NCI-H1048 (cell line): ENCODE measurements at regions not wholly inside any gene's neighbourhood (a gene's known extent, or its start where the extent isn't known, plus 50 kb on each side); places are given as distances from the start of the nearest gene placed in this dataset.

ENCODE experiments used
- DNase-seq: peaks from one replicate; lab custom pipeline; 2025; lab: John Stamatoyannopoulos, UW

DNA sequence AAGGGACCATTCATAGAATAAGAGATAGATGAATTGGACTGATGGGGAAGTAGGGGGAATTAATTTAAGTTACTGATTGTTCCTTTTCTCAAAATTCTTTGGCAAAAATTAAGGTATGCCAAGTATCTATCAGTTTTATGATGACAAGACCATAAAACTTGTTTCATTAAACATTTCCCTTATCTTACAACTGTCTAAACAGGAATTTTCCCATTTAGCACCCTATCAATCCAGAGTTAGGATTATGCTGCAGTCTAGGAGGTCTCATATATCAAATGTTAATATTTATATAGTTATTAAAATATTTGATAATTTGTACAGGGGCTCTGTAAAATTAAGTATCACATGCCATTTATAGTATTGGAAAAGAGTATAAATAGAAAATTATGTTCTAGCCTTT, 51.5 kb upstream of the ARID1B start:
- DNase-seq: no peak

DNA sequence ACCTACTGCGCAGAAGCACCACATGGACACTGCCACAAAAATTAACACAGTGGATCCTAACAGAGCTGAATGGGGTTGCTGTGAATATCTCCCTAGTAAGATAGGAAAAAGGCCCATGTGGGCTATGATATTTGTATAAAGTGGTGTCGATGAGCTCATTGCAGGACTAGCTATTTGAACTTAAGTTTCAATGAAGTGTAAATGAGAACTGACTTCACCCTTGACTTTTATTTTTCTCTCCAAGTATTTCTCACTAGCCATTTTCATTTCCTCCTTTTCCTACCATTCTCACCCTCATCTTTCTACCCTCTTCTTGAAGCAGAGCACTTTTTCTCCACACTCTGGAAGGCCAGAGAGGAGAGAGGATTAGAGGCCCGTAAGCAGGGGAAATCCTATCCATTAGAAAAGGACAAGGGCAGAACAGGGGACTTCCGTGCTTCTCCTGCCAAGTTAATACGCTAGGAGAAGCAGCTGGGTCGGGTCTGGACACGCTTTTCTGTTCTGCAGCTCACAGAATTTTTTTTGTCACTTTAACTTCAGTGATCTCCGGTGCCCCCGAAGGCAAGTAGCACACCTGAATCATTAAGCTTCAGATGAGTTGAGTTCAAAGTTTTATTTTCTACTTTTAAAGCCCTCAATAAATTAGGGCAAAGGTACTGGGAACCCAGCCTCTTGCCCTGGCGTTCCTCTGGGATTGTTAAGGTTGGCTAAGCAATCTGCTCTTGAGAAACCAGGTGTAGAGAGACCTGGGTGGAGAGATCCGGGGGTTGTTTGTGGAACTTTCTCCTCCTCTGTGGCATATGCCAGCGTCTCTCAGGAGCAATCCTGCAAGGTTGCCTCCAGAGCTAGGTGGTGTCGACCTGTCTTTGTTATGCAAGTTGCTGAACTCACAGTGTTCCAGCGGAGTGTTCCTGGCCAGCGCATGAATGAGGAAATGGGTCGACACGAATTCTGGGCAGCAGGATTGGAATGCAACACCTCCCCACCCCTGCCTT, 56.2 kb upstream of the ARID1B start:
- DNase-seq: no peak

GRCh38 chr6:156719720-156720563, 57.2 kb upstream of the ARID1B start:
- DNase-seq: no peak

GRCh38 chr6:156719395-156719719, 57.8 kb upstream of the ARID1B start:
- DNase-seq: no peak

- no peak for DNase-seq
Observed at GRCh38 chr6:156718647-156719394, 58.4 kb upstream of the ARID1B start.

DNA sequence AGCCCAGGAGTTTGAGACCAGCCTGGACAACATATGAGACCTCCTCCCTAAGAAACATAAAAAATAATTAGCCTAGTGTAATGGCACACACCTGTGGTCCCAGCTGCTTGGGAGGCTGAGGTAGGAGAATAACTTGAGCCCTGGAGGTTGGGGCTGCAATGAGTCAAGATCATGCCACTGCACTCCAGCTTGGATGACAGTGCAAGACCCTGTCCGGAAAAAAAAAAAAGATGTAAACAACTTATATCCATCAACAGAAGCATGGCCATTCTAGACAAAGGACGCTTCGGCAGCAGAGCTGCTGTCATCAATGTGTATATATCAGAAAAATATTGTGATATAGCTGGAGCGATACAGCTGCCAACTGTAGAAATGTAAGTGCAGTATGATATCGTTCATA, 59.6 kb upstream of the ARID1B start:
- DNase-seq: no peak

- DNase-seq: no peak
Observed at GRCh38 chr6:156715839-156716238, 61.3 kb upstream of the ARID1B start.

DNA sequence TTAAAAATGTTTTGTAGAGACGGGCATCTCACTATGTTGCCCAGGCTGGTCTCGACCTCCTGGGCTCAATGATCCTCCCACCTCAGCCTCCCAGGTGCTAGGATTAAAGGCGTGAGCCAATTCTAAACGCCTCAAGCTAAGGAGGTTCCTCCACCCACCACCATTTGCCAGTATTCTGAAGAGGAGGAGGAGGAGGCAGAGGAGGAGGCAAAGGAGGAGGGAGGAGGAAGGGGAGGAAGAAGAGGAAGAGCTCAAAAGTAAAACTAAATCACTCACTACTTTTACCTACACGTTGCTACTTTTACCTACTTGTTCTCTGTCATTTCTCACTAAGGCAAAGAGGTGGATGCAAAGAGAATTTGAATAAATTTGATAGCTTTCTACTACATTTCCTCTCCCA, 63.6 kb upstream of the ARID1B start:
- no peak for DNase-seq

- no peak for DNase-seq
Observed at GRCh38 chr6:156710479-156710878, 66.7 kb upstream of the ARID1B start.

- DNase-seq: no peak
Observed at GRCh38 chr6:156707818-156708217, 69.4 kb upstream of the ARID1B start.

DNA sequence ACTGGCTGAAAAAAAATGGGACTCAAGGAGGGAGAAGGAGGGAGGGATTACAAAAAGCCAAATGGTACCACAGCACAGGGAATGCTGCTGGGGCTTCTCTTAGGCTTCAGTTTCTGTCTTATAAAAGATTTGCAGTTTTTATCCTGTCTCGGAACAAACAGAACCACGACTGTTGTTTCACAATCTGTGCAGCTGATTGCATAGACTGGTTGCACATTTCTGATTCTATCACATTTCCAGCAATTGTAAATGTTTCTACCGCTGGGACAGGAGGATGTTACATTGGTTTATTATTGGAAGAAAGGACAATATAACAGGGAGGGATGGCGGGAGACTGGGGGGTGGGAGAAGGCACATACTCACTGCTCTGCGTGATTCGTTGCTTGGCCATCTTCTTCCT, 73.5 kb upstream of the ARID1B start:
- DNase-seq: no peak

DNA sequence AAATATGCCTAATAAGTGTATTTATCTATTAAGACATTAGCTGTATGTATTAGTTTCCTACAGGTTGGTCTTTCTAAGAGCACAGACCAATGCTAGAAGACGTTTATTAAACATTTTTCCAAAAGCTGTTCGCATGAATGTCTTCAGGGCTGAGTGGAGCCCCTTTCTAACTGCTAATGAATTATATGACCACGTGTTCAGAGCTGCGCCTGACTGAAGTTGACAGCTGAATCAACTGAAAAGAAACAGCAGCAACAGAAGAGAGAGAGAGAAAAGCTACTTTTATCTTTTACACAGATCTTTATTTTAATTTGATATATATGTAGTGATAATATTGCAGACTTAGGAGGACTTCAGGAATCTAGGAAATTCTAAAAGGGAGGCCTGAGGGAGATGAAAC, 75.2 kb upstream of the ARID1B start:
- no peak for DNase-seq

GRCh38 chr6:156700440-156701057, 76.6 kb upstream of the ARID1B start:
- DNase-seq: no peak

GRCh38 chr6:156699935-156700334, 77.2 kb upstream of the ARID1B start:
- no peak for DNase-seq

- no peak for DNase-seq
Observed at GRCh38 chr6:156699017-156699421, 78.2 kb upstream of the ARID1B start.

DNA sequence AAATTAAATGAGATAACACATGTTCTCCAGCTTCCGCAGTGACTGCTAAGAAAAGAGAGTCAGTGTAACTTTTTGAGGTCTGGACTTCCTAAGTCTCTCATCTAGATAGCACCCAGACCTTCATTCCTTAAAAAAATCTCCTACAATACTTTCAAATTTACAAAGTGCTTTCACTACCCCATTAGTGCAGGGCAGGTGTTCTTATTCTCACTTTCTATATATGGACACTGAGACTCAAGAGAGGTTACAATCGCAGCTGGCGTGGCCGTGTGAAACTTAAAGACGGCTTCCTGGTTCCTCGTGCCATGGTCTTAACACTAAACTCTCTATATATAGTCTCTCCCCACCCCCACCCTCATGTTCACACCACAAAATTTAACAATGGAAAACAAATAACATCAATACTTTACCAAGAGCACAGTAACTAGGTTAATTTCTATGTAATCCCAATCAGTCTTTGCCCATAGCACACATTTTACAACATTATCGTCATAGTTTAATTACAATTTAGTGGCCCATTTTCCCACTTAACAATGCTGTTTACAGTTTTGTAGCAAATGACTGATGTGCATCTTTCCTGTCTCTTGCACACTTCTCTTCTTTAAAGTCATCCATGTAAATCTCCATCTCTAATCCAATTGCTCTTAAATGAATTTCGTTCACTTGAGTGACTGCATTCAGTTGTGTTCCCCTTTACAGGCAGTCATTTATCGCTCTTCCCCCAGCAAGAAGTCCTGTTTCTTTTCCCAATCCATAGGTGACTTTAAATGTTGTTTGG, 78.8 kb upstream of the ARID1B start:
- no peak for DNase-seq

DNA sequence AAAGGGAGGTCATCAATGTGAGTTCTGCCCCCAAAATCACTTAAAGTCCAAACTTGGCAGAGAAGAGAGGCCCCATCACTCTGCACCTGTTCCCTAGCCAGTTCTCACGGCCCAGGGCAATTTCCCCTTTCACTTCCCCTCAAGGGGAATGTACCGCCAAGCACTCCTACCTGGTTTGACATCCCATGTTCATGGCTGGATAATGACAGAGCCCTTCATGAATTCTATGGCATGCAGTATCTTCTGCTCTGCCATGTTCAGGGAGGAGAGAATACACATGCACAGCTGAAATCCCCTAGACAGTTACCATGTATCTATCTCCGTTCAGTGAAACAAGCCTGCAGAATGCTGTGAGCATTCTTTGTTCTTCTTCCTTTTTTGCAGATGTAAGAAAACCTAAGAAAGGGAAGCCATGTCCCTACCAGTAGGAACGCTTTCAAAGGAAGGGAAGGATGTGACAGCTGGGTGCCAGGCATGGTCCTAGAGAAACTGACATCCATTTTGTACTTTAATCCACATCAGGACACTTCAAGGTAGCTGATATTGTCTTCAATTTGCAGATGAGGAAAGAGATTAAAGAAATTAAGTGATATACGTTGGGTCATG, 79.8 kb upstream of the ARID1B start:
- no peak for DNase-seq

DNA sequence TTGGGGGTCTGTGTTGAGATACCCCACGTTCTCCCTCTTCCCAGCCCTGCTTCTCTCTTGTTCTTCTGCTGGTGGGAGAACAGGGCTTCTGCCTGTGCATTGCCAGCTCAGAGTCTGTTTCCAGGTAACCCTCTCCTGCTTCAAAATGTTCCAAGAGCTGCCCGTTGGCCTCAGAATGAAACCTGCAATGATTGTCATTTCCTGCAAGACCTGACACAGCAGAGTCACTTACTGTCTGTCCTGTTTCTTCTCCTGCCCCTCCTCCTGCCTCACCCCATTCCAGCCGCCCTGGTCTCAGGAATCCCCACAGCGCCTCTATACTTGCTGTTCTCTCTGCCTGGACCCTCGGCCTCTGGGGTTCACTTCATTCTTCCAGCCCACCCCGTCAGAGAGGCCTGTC, 81.4 kb upstream of the ARID1B start:
- DNase-seq: no peak

DNA sequence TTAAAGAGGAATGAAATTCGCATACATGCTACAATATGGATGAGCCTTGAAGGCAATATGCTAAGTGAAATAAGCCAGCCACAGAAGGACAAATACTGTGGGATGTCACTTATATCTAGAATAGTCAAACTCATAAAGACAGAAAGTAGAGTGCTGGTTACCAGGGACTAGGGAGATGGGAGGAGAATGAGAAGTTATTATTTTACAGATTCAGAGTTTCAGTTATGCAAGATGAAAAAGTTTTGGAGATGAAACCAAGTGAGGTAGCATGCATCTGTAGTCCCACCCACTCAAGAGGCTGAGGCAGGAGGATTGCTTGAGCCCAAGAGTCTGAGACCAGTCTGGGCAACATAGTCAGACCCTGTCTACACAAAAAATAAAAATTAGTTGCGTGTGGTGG, 82.5 kb upstream of the ARID1B start:
- no peak for DNase-seq

DNA sequence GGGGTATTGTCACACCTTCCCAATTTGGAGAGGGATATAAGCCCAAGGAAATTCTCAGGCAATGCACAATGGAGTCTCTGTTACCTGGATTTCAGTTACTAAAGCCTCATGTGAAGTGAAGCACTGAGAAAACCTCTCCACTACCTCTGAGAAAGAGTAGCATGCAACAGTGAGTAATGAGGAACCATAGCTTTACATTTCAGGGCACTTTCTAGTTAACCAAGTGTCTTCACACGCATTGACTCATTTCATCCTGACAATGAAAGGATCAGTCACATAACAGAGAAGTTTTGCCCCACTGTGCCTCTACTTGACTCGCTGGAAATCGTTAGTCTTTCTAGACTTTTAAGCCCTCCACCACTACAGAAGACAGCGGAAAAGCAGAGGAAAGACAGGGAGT, 86.2 kb upstream of the ARID1B start:
- DNase-seq: no peak

- DNase-seq: no peak
Observed at GRCh38 chr6:156689656-156690055, 87.5 kb upstream of the ARID1B start.
